Keratinocyte (primary cell): ENCODE measurements at regions not wholly inside any gene's neighbourhood (a gene's known extent, or its start where the extent isn't known, plus 50 kb on each side); places are given as distances from the start of the nearest gene placed in this dataset.

ENCODE experiments used
- CTCF ChIP-seq, 3 experiments: IDR thresholded peaks in 1 of 3; conservative IDR thresholded peaks in 1 of 3; optimal IDR thresholded peaks in 1 of 3; 2 replicates in 2 of 3; 3 replicates in 1 of 3; pipeline versions ENCODE3 to v1.5.1; 2011; ENCODE audit warnings: low read length in 3 of 3, mild to moderate bottlenecking in 3 of 3, moderate library complexity in 2 of 3, control low read depth in 1 of 3, inconsistent platforms in 1 of 3; ENCODE audit not compliant: insufficient read depth in 2 of 3; ENCODE audit errors: extremely low read depth in 1 of 3
- EZH2 ChIP-seq: IDR thresholded peaks from one replicate; pipeline ENCODE4 v1.6.1; 2012; ENCODE audit warnings: inconsistent platforms, mild to moderate bottlenecking, low read length, moderate library complexity

DNA sequence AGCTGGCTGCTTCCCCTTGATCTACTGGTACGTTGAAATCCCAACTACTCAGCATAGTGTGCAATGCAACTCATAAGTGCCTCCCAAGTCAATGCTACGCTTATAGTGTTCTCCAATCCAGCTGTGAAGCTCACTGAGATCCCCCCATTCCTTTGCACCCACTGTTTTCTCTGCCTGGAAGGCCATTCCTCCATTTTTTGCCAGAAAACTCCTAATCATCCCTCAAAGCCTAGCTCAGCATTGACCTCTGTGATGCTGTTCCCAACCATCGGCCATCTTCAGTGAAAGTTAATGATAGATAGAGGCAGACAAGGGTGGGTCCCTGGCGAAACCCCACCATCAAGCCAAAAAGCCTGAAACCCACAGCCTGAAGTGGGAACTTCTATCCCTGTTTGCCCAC, 211.0 kb downstream of the ENC1 start:
- TF ChIP-seq CTCF (optimal IDR thresholded peaks at IDR 0.05 in 1 of 3, IDR thresholded peaks at IDR 0.05 in 1 of 3, conservative IDR thresholded peaks at IDR 0.05 in 1 of 3; ENCODE audit: extremely low read depth in 1 of 3, insufficient read depth in 2 of 3, low read length in 3 of 3): no peak
- no peak for TF ChIP-seq EZH2
